ENCODE measurements at regions not wholly inside any gene's neighbourhood (a gene's known extent, or its start where the extent isn't known, plus 50 kb on each side); places are given as distances from the start of the nearest gene placed in this dataset.

GRCh38 chr6:9346923-9347322, 911.6 kb upstream of the SLC35B3 start:
- no peak for TF ChIP-seq HNF4A (conservative IDR thresholded peaks at IDR 0.05)
- no peak for TF ChIP-seq SP1 (IDR thresholded peaks at IDR 0.05)
- no peak for TF ChIP-seq CTCF (IDR thresholded peaks at IDR 0.05; ENCODE audit: low read depth, low read length, missing input control)
- no peak for TF ChIP-seq REST (IDR thresholded peaks at IDR 0.05)
- TF ChIP-seq RAD21 (IDR thresholded peaks at IDR 0.05), result no peak
- TF ChIP-seq GABPA (IDR thresholded peaks at IDR 0.05 in 1 of 2, conservative IDR thresholded peaks at IDR 0.05 in 1 of 2), result no peak
- no peak for TF ChIP-seq ATF3 (IDR thresholded peaks at IDR 0.05)

Data from liver (tissue), 3 donors.